HL-60 (cell line): ENCODE measurements at regions not wholly inside any gene's neighbourhood (a gene's known extent, or its start where the extent isn't known, plus 50 kb on each side); places are given as distances from the start of the nearest gene placed in this dataset.

ENCODE experiments used
- POLR2AphosphoS5 ChIP-seq: IDR thresholded peaks from 2 replicates; pipeline ENCODE4 v1.6.1; 2012; ENCODE audit warnings: low read depth
- SPI1 ChIP-seq: IDR thresholded peaks from 2 replicates; pipeline ENCODE4 v1.6.1; 2012; ENCODE audit warnings: low read depth, mild to moderate bottlenecking, borderline replicate concordance
- TF ChIP-seq, protein P1 (sequence below): IDR thresholded peaks from 2 replicates; pipeline ENCODE4 v1.6.1; 2012; ENCODE audit warnings: low read depth; ENCODE audit not compliant: insufficient replicate concordance
- TF ChIP-seq, protein P2 (sequence below): IDR thresholded peaks from one replicate; pipeline ENCODE4 v1.5.1; 2011; ENCODE audit warnings: low read length, control low read depth, inconsistent platforms; ENCODE audit not compliant: insufficient read depth

DNA sequence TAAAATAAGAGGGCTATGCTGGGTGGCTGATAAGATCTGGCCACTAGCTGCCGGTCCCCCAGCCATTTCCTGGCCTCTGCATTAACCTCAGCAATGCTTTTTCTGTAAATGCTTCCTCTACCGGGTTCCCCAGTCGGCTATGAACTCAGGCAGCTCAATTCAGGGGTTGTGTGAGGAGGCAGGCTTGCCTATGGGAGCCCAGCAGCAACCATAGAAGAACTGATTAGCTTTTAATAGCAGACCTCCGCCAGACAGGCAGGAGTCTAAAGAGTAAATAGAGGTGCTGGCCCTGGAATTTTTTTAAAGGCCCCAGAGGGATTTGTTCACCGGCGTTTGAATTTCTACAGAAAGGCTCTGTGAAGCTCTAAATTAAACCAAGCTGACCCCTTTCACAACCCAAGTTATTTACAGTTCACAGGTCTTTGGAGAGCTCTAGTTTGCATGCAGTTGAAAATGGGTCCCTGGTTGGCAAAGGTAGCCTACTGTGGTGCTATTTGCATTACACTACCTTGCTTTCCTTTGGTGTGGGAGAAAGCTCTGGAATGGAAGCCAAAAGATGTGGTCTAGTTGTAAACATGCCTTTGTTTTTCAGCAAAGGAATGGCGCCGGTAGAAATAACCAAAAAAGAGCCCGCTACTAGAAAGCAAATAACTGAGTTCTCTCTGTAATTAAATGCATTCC, 289.7 kb upstream of the SEMA6A start:
- TF ChIP-seq, protein P1, sequence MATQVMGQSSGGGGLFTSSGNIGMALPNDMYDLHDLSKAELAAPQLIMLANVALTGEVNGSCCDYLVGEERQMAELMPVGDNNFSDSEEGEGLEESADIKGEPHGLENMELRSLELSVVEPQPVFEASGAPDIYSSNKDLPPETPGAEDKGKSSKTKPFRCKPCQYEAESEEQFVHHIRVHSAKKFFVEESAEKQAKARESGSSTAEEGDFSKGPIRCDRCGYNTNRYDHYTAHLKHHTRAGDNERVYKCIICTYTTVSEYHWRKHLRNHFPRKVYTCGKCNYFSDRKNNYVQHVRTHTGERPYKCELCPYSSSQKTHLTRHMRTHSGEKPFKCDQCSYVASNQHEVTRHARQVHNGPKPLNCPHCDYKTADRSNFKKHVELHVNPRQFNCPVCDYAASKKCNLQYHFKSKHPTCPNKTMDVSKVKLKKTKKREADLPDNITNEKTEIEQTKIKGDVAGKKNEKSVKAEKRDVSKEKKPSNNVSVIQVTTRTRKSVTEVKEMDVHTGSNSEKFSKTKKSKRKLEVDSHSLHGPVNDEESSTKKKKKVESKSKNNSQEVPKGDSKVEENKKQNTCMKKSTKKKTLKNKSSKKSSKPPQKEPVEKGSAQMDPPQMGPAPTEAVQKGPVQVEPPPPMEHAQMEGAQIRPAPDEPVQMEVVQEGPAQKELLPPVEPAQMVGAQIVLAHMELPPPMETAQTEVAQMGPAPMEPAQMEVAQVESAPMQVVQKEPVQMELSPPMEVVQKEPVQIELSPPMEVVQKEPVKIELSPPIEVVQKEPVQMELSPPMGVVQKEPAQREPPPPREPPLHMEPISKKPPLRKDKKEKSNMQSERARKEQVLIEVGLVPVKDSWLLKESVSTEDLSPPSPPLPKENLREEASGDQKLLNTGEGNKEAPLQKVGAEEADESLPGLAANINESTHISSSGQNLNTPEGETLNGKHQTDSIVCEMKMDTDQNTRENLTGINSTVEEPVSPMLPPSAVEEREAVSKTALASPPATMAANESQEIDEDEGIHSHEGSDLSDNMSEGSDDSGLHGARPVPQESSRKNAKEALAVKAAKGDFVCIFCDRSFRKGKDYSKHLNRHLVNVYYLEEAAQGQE: no peak
- TF ChIP-seq, protein P2, sequence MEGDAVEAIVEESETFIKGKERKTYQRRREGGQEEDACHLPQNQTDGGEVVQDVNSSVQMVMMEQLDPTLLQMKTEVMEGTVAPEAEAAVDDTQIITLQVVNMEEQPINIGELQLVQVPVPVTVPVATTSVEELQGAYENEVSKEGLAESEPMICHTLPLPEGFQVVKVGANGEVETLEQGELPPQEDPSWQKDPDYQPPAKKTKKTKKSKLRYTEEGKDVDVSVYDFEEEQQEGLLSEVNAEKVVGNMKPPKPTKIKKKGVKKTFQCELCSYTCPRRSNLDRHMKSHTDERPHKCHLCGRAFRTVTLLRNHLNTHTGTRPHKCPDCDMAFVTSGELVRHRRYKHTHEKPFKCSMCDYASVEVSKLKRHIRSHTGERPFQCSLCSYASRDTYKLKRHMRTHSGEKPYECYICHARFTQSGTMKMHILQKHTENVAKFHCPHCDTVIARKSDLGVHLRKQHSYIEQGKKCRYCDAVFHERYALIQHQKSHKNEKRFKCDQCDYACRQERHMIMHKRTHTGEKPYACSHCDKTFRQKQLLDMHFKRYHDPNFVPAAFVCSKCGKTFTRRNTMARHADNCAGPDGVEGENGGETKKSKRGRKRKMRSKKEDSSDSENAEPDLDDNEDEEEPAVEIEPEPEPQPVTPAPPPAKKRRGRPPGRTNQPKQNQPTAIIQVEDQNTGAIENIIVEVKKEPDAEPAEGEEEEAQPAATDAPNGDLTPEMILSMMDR: no peak
- TF ChIP-seq POLR2AphosphoS5: no peak
- TF ChIP-seq SPI1: no peak
